HG03175 (cell line): ENCODE measurements at regions not wholly inside any gene's neighbourhood (a gene's known extent, or its start where the extent isn't known, plus 50 kb on each side); places are given as distances from the start of the nearest gene placed in this dataset.
"Not testable (repeated sequence)": the region's sequence is repeated elsewhere in the genome, so short reads cannot be mapped to it uniquely, and the experiment has no call there.

ENCODE experiments used
- ATAC-seq: cut with Tn5 transposase; IDR thresholded peaks from one replicate; pipeline ENCODE4 v1.9.1; 2021; ENCODE audit warnings: mild to moderate bottlenecking, moderate library complexity; ENCODE audit not compliant: unreplicated experiment

DNA sequence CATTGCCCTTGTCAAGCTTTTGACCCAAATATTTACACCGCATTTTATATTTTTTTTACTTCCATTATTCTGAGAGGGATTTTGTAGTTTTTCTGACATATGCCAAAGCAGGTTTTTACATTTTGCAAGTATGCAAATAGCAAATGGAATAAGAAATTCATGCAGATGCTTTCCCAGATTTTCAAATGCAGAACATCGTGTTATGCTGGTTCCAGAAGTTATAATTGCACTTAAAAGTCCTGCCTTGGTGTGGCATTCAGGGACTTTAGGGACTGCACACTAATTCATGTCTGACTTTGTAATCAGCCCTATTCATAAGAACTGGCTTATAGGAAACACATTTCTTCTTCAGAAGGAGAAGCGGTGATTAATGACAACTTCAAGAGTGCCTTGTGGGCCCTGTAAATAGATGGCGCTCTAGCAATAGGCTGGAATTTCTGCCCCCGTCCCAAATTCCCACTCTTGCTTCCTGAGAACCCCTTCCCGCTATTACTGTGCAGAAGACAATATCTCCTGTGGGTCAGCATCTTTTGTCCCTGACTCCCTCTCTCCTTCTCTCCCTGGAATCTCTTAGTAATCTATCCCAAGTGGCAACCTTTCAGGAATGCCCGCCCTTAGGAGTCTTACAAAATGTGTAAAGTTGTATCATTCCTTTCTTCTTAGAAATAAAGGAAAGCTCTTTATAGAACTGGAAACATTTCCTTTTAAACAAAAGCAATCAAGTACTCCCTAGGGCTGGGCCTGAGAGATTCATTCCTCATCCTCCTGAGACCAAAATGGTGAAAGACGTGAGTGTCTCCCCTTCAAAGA, 264.0 kb downstream of the INHBA start:
- no peak for ATAC-seq

DNA sequence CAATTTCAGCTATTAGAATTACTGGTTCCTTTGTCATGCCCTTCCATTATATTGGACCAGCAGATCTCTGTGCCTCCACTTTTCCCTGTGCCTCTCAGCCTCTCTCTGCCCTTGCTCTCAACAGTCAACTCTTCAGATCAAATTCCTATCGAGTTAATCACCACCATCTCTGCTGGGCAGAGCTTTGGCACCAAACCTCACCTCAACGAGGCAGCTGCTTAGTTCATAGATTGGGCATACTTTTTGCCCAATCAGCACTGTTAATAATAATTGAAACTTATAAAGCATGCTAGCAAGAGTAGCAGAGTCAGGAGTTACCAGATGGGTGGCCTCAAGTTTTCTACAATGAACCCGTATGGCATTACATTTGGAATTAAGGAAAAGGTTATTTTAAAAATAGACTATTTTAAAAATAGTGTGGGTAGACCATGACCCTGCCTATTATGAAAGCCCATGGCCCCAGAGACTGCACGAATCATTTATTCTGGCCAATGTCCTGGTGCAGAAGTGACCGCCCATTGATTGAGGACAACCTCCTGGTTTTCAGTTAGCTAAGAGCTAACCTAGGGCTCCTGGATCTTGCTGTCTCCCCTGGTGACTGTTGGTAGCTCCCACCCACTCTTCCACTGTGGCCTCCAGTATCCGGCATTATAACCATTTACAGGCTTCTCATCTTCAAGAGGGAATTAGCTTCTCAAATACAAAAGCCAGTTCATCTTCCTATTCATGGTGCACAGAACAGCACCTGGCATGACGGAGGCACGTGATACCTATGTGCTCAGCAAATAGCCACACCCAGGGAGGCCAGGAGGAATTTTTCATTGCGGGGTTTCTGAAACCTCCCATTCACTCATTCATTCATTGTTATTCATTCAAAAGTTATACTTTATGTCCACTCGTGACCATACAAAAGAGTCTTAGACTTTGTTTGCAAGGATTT, 265.4 kb downstream of the INHBA start:
- no peak for ATAC-seq

DNA sequence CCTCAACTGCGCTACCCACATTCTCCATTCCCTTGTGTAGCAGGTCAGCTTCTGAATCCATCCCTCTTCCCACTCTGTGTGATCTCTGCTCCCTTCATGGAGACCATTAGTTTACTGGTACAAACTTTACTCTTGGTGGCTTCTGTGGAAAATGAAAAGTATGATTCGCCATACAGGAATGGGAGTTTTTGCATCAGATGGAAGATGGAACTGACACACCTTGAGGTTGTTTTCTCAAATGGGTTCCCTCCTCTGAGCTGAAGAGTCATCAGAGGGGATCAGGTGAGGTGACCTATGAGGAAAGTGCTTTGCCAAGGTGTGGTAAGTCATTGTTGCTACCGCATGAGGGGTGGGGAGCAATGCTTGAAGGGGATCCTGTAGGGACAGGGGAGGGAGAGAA, 266.8 kb downstream of the INHBA start:
- ATAC-seq: no peak

DNA sequence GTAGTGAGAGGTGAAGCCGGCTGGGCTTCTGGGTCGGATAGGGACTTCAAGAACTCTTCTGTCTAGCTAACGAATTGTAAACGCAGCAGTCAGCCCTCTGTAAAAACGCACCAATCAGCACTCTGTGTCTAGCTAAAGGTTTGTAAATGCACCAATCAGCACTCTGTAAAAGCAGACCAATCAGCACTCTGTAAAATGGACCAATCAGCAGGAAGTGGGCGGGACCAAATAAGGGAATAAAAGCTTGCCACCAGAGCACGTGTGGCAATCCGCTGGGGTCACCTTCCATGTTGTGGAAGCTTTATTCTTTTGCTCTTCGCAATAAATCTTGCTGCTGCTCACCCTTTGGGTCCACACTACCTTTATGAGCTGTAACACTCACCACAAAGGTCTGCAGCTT, 267.9 kb downstream of the INHBA start:
- not testable (repeated sequence) for ATAC-seq

DNA sequence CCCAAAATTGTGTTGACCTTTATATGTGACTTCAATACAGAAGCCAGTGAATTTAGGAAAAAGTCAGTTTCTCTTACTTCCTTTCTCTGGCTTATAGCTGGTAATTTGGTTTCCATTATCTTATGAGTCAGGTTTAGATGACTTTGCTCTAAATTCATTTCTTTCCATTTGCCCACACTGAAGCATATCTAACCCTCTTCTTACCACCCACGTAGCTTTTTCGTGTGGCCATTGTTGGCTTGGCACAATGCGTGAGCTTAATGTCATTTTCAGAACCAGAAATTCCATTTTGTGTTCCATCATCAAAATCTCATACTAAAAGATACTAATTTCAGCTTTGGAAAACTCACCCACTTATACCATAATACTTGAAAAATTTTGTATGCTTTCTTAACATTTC, 271.2 kb downstream of the INHBA start:
- no peak for ATAC-seq

DNA sequence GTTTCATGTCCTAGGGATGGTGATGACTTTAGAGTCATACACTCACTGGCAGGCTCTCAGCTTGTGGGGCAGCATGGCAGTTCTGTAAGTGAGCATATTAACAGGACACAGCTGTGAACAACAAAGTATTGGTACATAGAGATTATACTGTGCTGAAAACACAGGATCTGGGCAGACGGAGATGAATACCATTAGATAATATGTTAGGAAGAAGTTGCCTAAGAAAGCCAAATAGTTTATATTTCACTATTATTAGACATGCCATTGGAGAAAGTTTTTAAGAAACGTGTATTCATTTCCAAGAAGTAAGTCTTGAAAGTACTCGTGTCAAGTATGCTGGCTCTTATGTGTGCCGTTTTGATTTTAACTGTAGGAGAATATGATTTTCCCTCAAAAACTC, 274.5 kb downstream of the INHBA start:
- ATAC-seq: no peak

DNA sequence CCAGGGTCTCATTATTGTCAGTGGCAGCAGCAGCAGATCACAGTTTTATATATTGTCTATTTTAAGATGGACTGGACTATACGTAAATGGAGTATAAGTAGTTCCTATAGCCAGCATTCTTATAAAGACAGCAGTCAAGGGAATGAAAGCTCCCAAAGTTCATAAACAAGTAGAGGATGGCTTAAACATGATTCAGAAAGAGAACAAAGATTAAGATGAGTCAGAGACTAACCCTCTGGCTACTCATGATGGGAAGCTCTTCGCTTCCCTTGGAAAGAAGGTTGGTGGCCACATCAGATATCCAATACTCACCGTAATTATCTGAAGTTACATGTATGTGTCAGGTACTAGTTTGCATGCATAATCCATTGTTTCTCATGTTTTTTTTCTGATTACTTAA, 277.0 kb downstream of the INHBA start:
- ATAC-seq: no peak

DNA sequence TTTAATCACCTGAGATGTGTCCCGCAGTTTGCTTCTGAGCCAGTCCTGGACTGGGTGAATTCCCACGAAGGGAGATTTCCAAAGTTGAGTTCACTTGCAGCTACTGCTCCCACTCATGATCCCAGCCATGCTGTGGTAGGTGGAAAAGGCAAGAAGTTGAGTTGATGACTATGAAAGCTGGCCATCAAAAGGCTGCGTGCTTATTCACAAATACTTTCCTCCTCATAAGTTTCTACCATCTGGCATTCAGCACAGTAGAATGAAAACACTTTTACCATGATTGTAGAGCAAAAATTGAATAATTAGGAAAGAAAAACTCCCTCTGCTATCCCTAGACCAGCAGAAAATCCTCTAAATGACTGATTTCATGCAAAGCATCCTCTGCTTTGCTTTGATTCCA, 281.8 kb downstream of the INHBA start:
- no peak for ATAC-seq

DNA sequence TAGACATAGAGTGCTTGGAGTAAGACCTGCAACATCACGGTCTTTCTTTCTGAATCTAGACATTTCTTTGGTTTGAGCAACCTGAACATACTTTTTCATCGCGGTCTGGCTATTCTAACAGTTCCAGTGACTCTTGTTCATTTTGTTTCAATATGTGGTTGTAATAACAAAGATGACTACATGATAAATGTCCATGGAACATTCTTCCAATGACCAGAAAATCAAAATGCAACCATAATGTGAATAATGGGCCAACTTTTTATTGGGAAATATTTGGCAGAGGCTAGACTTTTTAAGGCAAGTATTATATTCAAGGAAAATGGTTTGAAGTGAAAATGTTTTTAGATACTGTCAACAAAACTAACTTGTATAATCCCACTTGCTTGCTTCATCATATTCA, 282.5 kb downstream of the INHBA start:
- no peak for ATAC-seq

DNA sequence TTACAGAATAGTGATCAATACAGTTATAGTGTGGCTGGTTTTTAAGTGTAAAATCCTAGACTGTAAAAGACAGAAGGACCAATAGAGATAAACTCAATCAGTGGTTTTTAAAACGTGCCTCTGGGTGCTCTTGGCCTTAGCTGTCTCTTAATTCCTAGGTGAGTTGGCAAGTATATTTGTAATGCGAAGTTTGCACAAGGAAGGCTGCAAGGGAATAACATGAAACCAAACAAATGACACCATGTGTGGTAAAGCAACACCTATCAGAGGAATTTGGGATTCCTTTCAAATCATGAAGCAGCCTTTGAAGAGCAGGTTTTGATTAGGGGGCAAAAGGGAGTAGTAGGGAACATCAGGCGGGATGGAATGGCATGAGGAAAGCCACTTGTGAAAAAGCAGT, 284.6 kb downstream of the INHBA start:
- no peak for ATAC-seq

DNA sequence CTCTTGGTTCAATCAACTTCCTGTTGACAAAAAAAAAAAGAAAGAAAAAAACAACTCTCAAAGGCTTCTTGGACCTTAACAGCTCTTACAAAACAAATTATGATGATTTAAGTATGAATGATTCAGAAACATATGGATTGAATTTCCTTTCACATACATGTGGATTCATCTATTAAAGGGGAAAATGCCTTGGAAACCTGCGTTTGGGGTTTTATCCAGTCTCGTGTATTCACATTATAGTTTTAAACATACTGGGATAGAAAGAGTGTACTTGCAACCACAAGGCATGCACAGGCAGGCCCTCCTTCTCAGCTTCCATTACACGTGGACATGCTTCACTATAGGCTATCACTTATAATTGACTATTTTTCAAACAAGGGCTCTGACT, 286.7 kb downstream of the INHBA start:
- ATAC-seq: no peak

DNA sequence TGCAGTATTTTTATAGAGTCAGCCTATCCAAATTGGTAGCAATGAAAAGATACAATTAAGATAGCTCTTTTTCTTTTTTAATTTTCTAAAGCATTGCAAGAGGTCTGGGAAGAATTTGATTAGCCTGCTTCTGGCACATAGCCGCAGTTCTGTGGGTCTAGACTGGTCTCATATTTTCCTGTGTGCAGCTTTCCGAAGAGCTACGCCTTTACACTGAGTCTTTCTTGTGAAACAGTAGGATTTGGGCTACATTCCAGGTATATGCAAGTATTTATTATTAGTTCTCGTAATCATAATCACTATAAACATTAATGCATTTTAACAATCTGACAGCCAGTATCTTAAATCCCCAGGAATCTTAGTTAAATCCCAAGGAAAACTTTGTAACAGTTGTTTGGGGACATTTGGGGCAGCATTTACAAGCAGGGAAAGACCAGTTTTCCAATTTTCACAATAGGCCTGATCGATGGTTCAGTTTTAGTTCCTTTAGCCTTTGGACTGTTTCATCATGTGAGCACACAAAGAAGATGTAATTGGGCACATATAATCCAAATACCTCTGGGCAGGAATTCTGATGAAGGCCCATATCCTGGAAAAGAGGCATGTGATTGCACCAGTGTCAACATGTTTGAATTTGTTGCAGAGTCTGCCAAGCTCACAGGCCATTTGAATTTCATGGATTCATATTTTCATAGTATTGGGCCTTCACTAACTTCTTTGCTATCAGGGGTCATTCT, 287.3 kb downstream of the INHBA start:
- ATAC-seq: no peak

DNA sequence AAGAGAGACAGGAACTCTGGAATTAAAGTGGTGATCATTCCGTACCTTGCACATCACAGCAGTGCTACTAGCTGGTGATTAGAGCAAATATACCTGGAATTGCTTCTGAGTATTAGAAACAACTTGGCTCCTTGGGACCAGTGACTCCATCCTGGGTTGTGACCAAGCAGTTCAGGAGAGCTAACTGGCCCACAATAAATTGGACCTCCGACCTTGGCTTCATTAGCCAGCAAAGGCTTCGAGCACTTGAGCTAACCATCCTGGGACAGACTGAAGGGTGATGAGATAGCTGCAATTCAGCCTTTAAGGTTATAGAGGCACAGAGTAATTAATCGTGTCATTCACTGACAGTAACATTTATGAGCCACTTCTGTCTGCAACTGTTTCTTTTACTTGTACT, 287.8 kb downstream of the INHBA start:
- ATAC-seq: no peak

DNA sequence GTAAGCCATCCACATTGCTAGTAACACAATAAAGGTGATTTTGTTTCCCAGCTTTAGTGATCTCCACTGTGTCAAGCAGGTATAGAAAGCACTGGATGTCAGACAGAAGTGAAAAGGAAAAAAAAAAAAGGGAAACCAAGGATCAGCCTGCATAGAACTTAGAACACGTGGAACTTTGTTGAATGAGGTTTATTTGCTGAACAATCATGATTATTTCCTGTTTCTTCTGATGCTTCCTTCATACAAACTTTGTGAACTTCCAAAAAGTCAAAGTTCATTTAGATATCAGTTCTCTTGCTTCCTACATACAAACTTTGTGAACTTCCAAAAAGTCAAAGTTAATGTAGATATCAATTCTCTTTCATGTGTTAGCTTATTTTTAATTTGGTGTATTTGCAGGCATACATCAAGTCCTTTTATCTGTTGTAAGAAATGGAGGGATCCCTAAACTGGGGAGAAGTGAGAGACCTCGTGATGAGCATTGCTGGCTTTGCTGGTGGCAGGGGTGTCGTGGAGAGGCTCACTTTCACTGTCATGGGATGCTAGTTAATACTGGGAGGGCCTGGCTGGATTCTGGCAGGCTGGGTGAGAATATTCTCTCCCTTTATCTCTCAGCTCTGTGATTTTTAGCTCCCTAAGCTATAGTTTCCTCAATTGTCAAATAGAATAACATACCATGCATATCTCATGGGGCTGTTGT, 298.4 kb downstream of the INHBA start:
- no peak for ATAC-seq

DNA sequence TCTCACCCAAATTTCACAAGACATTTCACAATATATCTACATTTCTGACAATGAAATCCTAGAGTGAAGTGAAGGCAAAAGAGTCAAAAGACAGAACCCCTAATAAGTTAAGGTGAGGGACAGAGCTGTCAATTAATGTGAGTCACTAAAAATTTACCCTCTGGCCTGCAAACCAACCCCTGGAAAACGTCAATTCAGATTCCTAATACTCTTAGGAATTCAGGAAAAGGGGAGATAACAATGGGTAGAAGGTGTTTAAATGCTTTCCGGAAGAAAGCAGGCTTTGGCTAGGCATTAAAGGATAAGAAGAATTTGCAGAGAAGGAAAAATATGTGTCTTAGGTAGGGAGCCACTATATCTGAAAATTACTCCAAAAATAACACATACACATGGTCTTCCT, 299.6 kb downstream of the INHBA start:
- ATAC-seq: no peak

DNA sequence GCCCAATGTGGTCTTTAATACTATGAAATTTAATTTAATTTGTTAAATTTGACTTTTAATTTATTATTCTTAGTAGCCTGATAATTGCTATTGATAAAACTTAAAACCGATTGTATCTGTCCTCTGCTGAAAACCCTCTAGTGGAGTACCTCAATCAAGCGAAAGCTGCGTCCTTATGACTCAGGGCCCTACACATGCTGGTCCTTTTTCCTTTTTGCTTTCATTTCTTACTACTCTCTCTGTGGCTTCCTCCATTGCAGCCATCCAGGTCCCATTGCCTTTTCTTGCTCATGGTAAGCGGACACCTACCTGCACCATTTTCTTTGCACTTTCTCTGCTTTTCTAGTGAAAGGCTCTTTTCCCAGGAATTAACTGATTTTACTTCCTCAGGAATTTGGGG, 301.1 kb downstream of the INHBA start:
- no peak for ATAC-seq

DNA sequence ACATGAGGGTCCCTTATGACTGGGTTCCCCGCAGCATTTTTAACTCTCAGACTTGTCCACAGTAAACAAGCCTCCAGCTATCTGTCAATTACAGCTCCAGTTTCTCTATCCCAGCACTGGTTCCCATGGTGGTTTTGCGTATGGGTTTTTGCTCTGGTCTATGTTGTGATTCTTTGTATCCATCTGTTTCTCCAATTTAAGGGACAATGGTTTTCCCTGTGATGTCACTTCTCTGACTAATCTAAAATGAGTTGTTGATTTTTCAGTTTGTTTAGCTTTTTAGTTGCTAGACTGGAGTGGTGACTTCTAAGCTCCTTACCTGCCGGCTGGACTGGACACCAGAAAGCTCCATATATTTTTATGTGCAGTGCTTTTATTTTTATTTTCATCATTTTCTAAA, 303.7 kb downstream of the INHBA start:
- ATAC-seq: no peak

DNA sequence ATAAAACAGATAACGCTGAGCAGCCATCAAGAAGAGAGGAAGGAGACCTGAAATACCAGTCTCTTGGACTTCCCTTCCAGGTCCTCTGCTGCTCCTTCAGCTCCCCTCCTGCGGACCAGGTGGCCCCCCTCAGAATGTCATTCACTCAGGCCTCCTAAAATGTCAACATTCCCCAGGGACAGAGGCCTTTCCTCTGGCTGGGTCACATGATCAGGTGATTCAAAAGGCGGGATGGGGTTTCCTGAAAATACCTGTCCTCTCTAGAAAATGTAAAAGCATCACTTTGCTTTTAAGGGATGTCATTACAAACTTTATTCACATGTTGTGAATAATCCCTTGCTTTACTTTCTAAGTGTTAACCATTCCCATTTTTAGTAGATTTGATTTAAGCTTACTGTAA, 311.1 kb downstream of the INHBA start:
- ATAC-seq: no peak

DNA sequence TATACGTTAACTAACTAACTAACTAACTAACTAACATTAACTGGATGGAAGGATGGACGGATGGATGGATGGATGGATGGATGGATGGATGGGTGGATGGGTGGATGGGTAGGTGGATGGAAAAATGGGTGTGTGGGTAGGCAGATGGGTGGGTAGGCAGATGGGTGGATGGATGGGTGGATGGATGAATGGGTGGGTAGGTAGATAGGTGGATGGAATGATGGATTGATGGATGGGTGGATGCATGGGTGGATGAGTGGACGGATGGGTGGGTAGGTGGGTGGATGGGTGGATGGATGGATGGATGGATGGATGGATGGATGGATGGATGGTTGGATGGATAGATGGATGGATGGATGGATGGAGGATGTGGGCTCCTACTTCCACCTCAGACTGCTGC, 314.0 kb downstream of the INHBA start:
- not testable (repeated sequence) for ATAC-seq

DNA sequence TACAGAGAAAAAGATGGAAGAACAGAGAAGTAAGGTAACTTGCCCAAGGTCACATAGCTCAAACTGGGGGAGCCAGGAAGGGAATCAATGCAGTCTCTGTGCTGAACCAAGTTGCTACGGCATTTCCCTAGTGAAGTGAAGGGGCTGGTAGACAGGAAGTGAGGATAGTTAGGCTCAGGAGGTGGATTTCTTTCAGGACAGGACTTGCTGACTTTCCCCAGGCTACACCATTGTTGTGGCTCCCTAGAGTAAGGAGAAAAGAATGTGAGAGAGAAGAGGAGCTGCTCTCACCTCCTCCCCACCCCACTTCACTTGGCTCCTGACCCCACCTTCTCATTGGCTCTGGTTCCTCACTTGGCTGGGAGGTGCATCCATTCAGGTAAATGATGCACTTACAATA, 316.9 kb downstream of the INHBA start:
- no peak for ATAC-seq

DNA sequence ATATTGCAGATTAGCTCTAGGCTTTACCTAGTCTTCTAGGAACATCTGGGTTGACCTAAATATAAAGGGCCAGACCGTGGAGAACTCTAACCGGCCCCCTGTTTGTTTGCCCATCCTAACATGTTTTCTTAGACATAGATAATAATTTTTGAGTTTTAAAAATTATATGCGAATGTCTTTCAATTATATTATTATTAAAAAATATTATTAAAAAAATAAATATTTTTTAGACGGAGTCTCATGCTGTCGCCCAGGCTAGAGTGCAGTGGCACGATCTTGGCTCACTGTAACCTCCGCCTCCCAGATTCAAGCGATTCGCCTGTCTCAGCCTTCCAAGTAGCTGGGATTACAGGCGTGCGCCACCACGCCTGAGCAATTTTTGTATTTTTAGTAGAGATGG, 318.5 kb downstream of the INHBA start:
- no peak for ATAC-seq
